BLaER1 (cell line): ENCODE measurements at regions not wholly inside any gene's neighbourhood (a gene's known extent, or its start where the extent isn't known, plus 50 kb on each side); places are given as distances from the start of the nearest gene placed in this dataset.
"Not testable (repeated sequence)": the region's sequence is repeated elsewhere in the genome, so short reads cannot be mapped to it uniquely, and the experiment has no call there.

ENCODE experiments used
- H3K27ac ChIP-seq: shearing (Covaris generic); formaldehyde crosslinking; 2 replicates; pipeline ENCODE4 v1.8.1; 2022
- H3K27me3 ChIP-seq: shearing (Covaris generic); formaldehyde crosslinking; 2 replicates; pipeline ENCODE4 v1.8.1; 2022
- H3K36me3 ChIP-seq: shearing (Covaris generic); formaldehyde crosslinking; 2 replicates; pipeline ENCODE4 v1.8.1; 2022
- H3K4me1 ChIP-seq: shearing (Covaris generic); formaldehyde crosslinking; 2 replicates; pipeline ENCODE4 v1.8.1; 2022
- H3K4me2 ChIP-seq: shearing (Covaris generic); formaldehyde crosslinking; 2 replicates; pipeline ENCODE4 v1.8.1; 2022
- H3K4me3 ChIP-seq: shearing (Covaris generic); formaldehyde crosslinking; 2 replicates; pipeline ENCODE4 v1.8.1; 2022
- H3K9ac ChIP-seq: shearing (Covaris generic); formaldehyde crosslinking; 2 replicates; pipeline ENCODE4 v1.8.1; 2022
- H3K9me3 ChIP-seq: shearing (Covaris generic); formaldehyde crosslinking; 2 replicates; pipeline ENCODE4 v1.8.1; 2022
- H4K20me1 ChIP-seq: shearing (Covaris generic); formaldehyde crosslinking; 2 replicates; pipeline ENCODE4 v1.8.1; 2022
- Cebpa-rat ChIP-seq: shearing (Covaris generic); IDR thresholded peaks from 2 replicates; pipeline ENCODE4 v1.8.1; 2022

- H3K4me3 ChIP-seq, result no peak overlapping the region
- no peak for TF ChIP-seq Cebpa-rat
- no peak overlapping the region for H3K9ac ChIP-seq
- no peaks in the 10 kb centered on the region for H3K4me1 ChIP-seq
- no peaks in the 10 kb centered on the region for H3K36me3 ChIP-seq
- peaks cover 31% of the 10 kb centered on the region for H3K9me3 ChIP-seq
- H4K20me1 ChIP-seq, result no peaks in the 10 kb centered on the region
- H3K27ac ChIP-seq, result no peak overlapping the region
- no peak overlapping the region for H3K4me2 ChIP-seq
- H3K27me3 ChIP-seq, result no peaks in the 10 kb centered on the region
Observed at GRCh38 chr5:113719549-113719948, 206.1 kb downstream of the YTHDC2 start.

- Histone ChIP-seq H3K4me1 (no peaks in the 10 kb centered on the region), H3K4me2 (no peak overlapping the region), H3K9ac (no peak overlapping the region), H3K9me3 (peaks cover 17% of the 10 kb centered on the region), H3K27ac (no peak overlapping the region), H3K27me3 (no peaks in the 10 kb centered on the region), H3K36me3 (no peaks in the 10 kb centered on the region), H3K4me3 (no peak overlapping the region), H4K20me1 (no peaks in the 10 kb centered on the region)
- TF ChIP-seq Cebpa-rat, result no peak
Observed at GRCh38 chr5:113721171-113721570, 207.7 kb downstream of the YTHDC2 start.

GRCh38 chr5:113723021-113723420, 209.5 kb downstream of the YTHDC2 start:
- H3K9ac ChIP-seq, result no peak overlapping the region
- no peaks in the 10 kb centered on the region for H3K36me3 ChIP-seq
- no peaks in the 10 kb centered on the region for H3K9me3 ChIP-seq
- no peak overlapping the region for H3K4me3 ChIP-seq
- H3K4me2 ChIP-seq, result no peak overlapping the region
- H3K27ac ChIP-seq, result no peak overlapping the region
- TF ChIP-seq Cebpa-rat, result no peak
- H3K27me3 ChIP-seq, result no peaks in the 10 kb centered on the region
- H3K4me1 ChIP-seq, result no peaks in the 10 kb centered on the region
- H4K20me1 ChIP-seq, result no peaks in the 10 kb centered on the region

- H3K9me3 ChIP-seq, result no peaks in the 10 kb centered on the region
- H3K27me3 ChIP-seq, result no peaks in the 10 kb centered on the region
- no peaks in the 10 kb centered on the region for H4K20me1 ChIP-seq
- no peak for TF ChIP-seq Cebpa-rat
- H3K27ac ChIP-seq, result no peak overlapping the region
- no peaks in the 10 kb centered on the region for H3K36me3 ChIP-seq
- no peak overlapping the region for H3K4me3 ChIP-seq
- no peak overlapping the region for H3K4me2 ChIP-seq
- H3K9ac ChIP-seq, result no peak overlapping the region
- H3K4me1 ChIP-seq, result no peaks in the 10 kb centered on the region
Observed at GRCh38 chr5:113735751-113736150, 222.3 kb downstream of the YTHDC2 start.

GRCh38 chr5:113742176-113742575, 228.7 kb downstream of the YTHDC2 start:
- no peaks in the 10 kb centered on the region for H3K36me3 ChIP-seq
- no peaks in the 10 kb centered on the region for H4K20me1 ChIP-seq
- H3K4me3 ChIP-seq, result no peak overlapping the region
- H3K9me3 ChIP-seq, result no peaks in the 10 kb centered on the region
- H3K27ac ChIP-seq, result no peak overlapping the region
- peaks cover 4% of the 10 kb centered on the region; the same call in 1 of the 2 replicates for H3K27me3 ChIP-seq
- no peaks in the 10 kb centered on the region for H3K4me1 ChIP-seq
- no peak for TF ChIP-seq Cebpa-rat
- no peak overlapping the region for H3K9ac ChIP-seq
- H3K4me2 ChIP-seq, result no peak overlapping the region

GRCh38 chr5:113742639-113743038, 229.1 kb downstream of the YTHDC2 start:
- H3K9ac ChIP-seq, result no peak overlapping the region
- peaks cover 4% of the 10 kb centered on the region; the same call in 1 of the 2 replicates for H3K27me3 ChIP-seq
- H3K27ac ChIP-seq, result no peak overlapping the region
- no peaks in the 10 kb centered on the region for H3K36me3 ChIP-seq
- no peak overlapping the region for H3K4me3 ChIP-seq
- H3K4me1 ChIP-seq, result no peaks in the 10 kb centered on the region
- no peaks in the 10 kb centered on the region for H4K20me1 ChIP-seq
- no peaks in the 10 kb centered on the region for H3K9me3 ChIP-seq
- no peak overlapping the region for H3K4me2 ChIP-seq
- TF ChIP-seq Cebpa-rat, result no peak

GRCh38 chr5:113748403-113748802, 234.9 kb downstream of the YTHDC2 start:
- Histone ChIP-seq H3K4me3 (no peak overlapping the region), H3K27ac (no peak overlapping the region), H4K20me1 (no peaks in the 10 kb centered on the region), H3K9me3 (no peaks in the 10 kb centered on the region), H3K36me3 (no peaks in the 10 kb centered on the region), H3K4me2 (no peak overlapping the region), H3K27me3 (peaks cover 4% of the 10 kb centered on the region; the same call in 1 of the 2 replicates), H3K9ac (no peak overlapping the region), H3K4me1 (peaks cover 8% of the 10 kb centered on the region)
- no peak for TF ChIP-seq Cebpa-rat

- Histone ChIP-seq H3K27me3 (no peaks in the 10 kb centered on the region), H3K9me3 (no peaks in the 10 kb centered on the region), H3K4me3 (no peak overlapping the region), H4K20me1 (no peaks in the 10 kb centered on the region), H3K27ac (no peak overlapping the region), H3K4me2 (no peak overlapping the region), H3K9ac (no peak overlapping the region), H3K36me3 (no peaks in the 10 kb centered on the region), H3K4me1 (peaks cover 8% of the 10 kb centered on the region)
- no peak for TF ChIP-seq Cebpa-rat
Observed at GRCh38 chr5:113749334-113749733, 235.8 kb downstream of the YTHDC2 start.

- not testable (repeated sequence) for H3K36me3 ChIP-seq, H3K27ac ChIP-seq, H3K27me3 ChIP-seq, H3K9ac ChIP-seq, H3K4me1 ChIP-seq, H3K4me3 ChIP-seq, H4K20me1 ChIP-seq, H3K4me2 ChIP-seq, H3K9me3 ChIP-seq
Observed at GRCh38 chr5:113753182-113753581, 239.7 kb downstream of the YTHDC2 start.

- Histone ChIP-seq H3K4me3 (no peak overlapping the region), H3K9me3 (no peaks in the 10 kb centered on the region), H3K9ac (no peak overlapping the region), H3K27me3 (no peaks in the 10 kb centered on the region), H3K4me2 (no peak overlapping the region), H3K36me3 (no peaks in the 10 kb centered on the region), H3K27ac (no peak overlapping the region), H4K20me1 (no peaks in the 10 kb centered on the region), H3K4me1 (peaks cover 8% of the 10 kb centered on the region)
- TF ChIP-seq Cebpa-rat, result no peak
Observed at GRCh38 chr5:113755516-113755915, 242.0 kb downstream of the YTHDC2 start.

- Histone ChIP-seq H3K9me3 (no peaks in the 10 kb centered on the region), H4K20me1 (no peaks in the 10 kb centered on the region), H3K36me3 (no peaks in the 10 kb centered on the region), H3K4me3 (no peak overlapping the region), H3K4me2 (no peak overlapping the region), H3K27ac (no peak overlapping the region), H3K9ac (no peak overlapping the region), H3K4me1 (no peaks in the 10 kb centered on the region), H3K27me3 (no peaks in the 10 kb centered on the region)
- no peak for TF ChIP-seq Cebpa-rat
Observed at GRCh38 chr5:113757508-113757907, 244.0 kb downstream of the YTHDC2 start.
